ENCODE measurements at regions not wholly inside any gene's neighbourhood (a gene's known extent, or its start where the extent isn't known, plus 50 kb on each side); places are given as distances from the start of the nearest gene placed in this dataset.

GRCh38 chr16:86632206-86632605 lies 53.9 kb downstream of the FOXL1 start:
- POLR2A ChIA-PET, result no interaction called here
- no peak for DNase-seq
- Mint-ChIP-seq H3K36me3 (ENCODE audit: low read depth) (no peaks in the 10 kb centered on the region), H3K4me3 (no peak overlapping the region), H3K4me1 (ENCODE audit: low read depth) (peaks cover 7% of the 10 kb centered on the region), H3K27me3 (ENCODE audit: low read depth) (peaks cover 4% of the 10 kb centered on the region), H3K27ac (no peak overlapping the region), H3K9me3 (ENCODE audit: insufficient read depth) (no peaks in the 10 kb centered on the region)
- ATAC-seq, result no peak
- CTCF ChIA-PET, result no interaction called here

GRCh38 chr16:86632944-86633343 lies 54.6 kb downstream of the FOXL1 start:
- Mint-ChIP-seq H3K27me3 (ENCODE audit: low read depth) (peaks cover 4% of the 10 kb centered on the region), H3K27ac (no peak overlapping the region), H3K4me1 (ENCODE audit: low read depth) (peaks cover 7% of the 10 kb centered on the region), H3K36me3 (ENCODE audit: low read depth) (no peaks in the 10 kb centered on the region), H3K9me3 (ENCODE audit: insufficient read depth) (no peaks in the 10 kb centered on the region), H3K4me3 (no peak overlapping the region)
- CTCF ChIA-PET, result no interaction called here
- DNase-seq (no peak), ATAC-seq (no peak)
- POLR2A ChIA-PET, result no interaction called here

- ChIA-PET CTCF (no interaction called here), POLR2A (no interaction called here)
- peaks cover 4% of the 10 kb centered on the region for H3K27me3 Mint-ChIP-seq (ENCODE audit: low read depth)
- H3K27ac Mint-ChIP-seq, result no peak overlapping the region
- ATAC-seq (no peak), DNase-seq (no peak)
- H3K9me3 Mint-ChIP-seq (ENCODE audit: insufficient read depth), result no peaks in the 10 kb centered on the region
- no peak overlapping the region for H3K4me3 Mint-ChIP-seq
- no peaks in the 10 kb centered on the region for H3K36me3 Mint-ChIP-seq (ENCODE audit: low read depth)
- peaks cover 7% of the 10 kb centered on the region for H3K4me1 Mint-ChIP-seq (ENCODE audit: low read depth)
These were observed 55.9 kb downstream of the FOXL1 start for GRCh38 chr16:86634292-86634691.

- ChIA-PET POLR2A (no interaction called here), CTCF (no interaction called here)
- H3K4me1 Mint-ChIP-seq (ENCODE audit: low read depth), result peaks cover 7% of the 10 kb centered on the region
- peaks cover 4% of the 10 kb centered on the region for H3K27me3 Mint-ChIP-seq (ENCODE audit: low read depth)
- H3K9me3 Mint-ChIP-seq (ENCODE audit: insufficient read depth), result no peaks in the 10 kb centered on the region
- no peak overlapping the region for H3K27ac Mint-ChIP-seq
- H3K36me3 Mint-ChIP-seq (ENCODE audit: low read depth), result no peaks in the 10 kb centered on the region
- no peak overlapping the region for H3K4me3 Mint-ChIP-seq
- DNase-seq (no peak), ATAC-seq (no peak)
These were observed 57.0 kb downstream of the FOXL1 start for GRCh38 chr16:86635176-86635876.

- CTCF ChIA-PET, result no interaction called here
These were observed 57.6 kb downstream of the FOXL1 start for GRCh38 chr16:86635926-86636325.

GRCh38 chr16:86637744-86638143 lies 59.4 kb downstream of the FOXL1 start:
- ATAC-seq (no peak), DNase-seq (no peak)
- ChIA-PET POLR2A (no interaction called here), CTCF (no interaction called here)
- H3K4me3 Mint-ChIP-seq, result no peak overlapping the region
- H3K27me3 Mint-ChIP-seq (ENCODE audit: low read depth), result peaks cover 4% of the 10 kb centered on the region
- no peaks in the 10 kb centered on the region for H3K36me3 Mint-ChIP-seq (ENCODE audit: low read depth)
- H3K27ac Mint-ChIP-seq, result no peak overlapping the region
- H3K4me1 Mint-ChIP-seq (ENCODE audit: low read depth), result no peaks in the 10 kb centered on the region
- H3K9me3 Mint-ChIP-seq (ENCODE audit: insufficient read depth), result no peaks in the 10 kb centered on the region

More at GRCh38 chr16:86635926-86636325, 57.6 kb downstream of the FOXL1 start:
- H3K27me3 Mint-ChIP-seq (ENCODE audit: low read depth), result peaks cover 4% of the 10 kb centered on the region
- no peaks in the 10 kb centered on the region for H3K9me3 Mint-ChIP-seq (ENCODE audit: insufficient read depth)
- ATAC-seq, result no peak
- no peak for DNase-seq
- no peaks in the 10 kb centered on the region for H3K36me3 Mint-ChIP-seq (ENCODE audit: low read depth)
- POLR2A ChIA-PET, result no interaction called here
- H3K4me1 Mint-ChIP-seq (ENCODE audit: low read depth), result peaks cover 7% of the 10 kb centered on the region
- no peak overlapping the region for H3K4me3 Mint-ChIP-seq
- H3K27ac Mint-ChIP-seq, result no peak overlapping the region

- Mint-ChIP-seq H3K27me3 (ENCODE audit: low read depth) (no peaks in the 10 kb centered on the region), H3K4me1 (ENCODE audit: low read depth) (no peaks in the 10 kb centered on the region), H3K9me3 (ENCODE audit: insufficient read depth) (no peaks in the 10 kb centered on the region), H3K4me3 (no peak overlapping the region), H3K36me3 (ENCODE audit: low read depth) (no peaks in the 10 kb centered on the region), H3K27ac (no peak overlapping the region)
- ATAC-seq (no peak), DNase-seq (no peak)
- ChIA-PET POLR2A (no interaction called here), CTCF (no interaction called here)
These were observed 60.3 kb downstream of the FOXL1 start for GRCh38 chr16:86638642-86639041.

GRCh38 chr16:86639354-86639753 lies 61.0 kb downstream of the FOXL1 start:
- no peaks in the 10 kb centered on the region for H3K9me3 Mint-ChIP-seq (ENCODE audit: insufficient read depth)

GRCh38 chr16:86640265-86640843 lies 62.0 kb downstream of the FOXL1 start:
- ATAC-seq (no peak), DNase-seq (no peak)
- Mint-ChIP-seq H3K27ac (no peak overlapping the region), H3K27me3 (ENCODE audit: low read depth) (no peaks in the 10 kb centered on the region), H3K4me1 (ENCODE audit: low read depth) (no peaks in the 10 kb centered on the region), H3K36me3 (ENCODE audit: low read depth) (no peaks in the 10 kb centered on the region), H3K4me3 (no peak overlapping the region), H3K9me3 (ENCODE audit: insufficient read depth) (no peaks in the 10 kb centered on the region)
- ChIA-PET CTCF (no interaction called here), POLR2A (no interaction called here)

More at GRCh38 chr16:86639354-86639753, 61.0 kb downstream of the FOXL1 start:
- Mint-ChIP-seq H3K36me3 (ENCODE audit: low read depth) (no peaks in the 10 kb centered on the region), H3K27me3 (ENCODE audit: low read depth) (no peaks in the 10 kb centered on the region), H3K4me3 (no peak overlapping the region), H3K27ac (no peak overlapping the region), H3K4me1 (ENCODE audit: low read depth) (no peaks in the 10 kb centered on the region)
- no peak for DNase-seq
- CTCF ChIA-PET, result no interaction called here
- ATAC-seq, result no peak
- POLR2A ChIA-PET, result no interaction called here

GRCh38 chr16:86642087-86642486 lies 63.7 kb downstream of the FOXL1 start:
- Mint-ChIP-seq H3K9me3 (ENCODE audit: insufficient read depth) (no peaks in the 10 kb centered on the region), H3K36me3 (ENCODE audit: low read depth) (no peaks in the 10 kb centered on the region), H3K27me3 (ENCODE audit: low read depth) (no peaks in the 10 kb centered on the region), H3K4me3 (no peak overlapping the region), H3K4me1 (ENCODE audit: low read depth) (no peaks in the 10 kb centered on the region), H3K27ac (no peak overlapping the region)
- CTCF ChIA-PET, result no interaction called here
- POLR2A ChIA-PET, result no interaction called here
- no peak for ATAC-seq
- no peak for DNase-seq

GRCh38 chr16:86643671-86644070 lies 65.3 kb downstream of the FOXL1 start:
- H3K27ac Mint-ChIP-seq, result no peak overlapping the region
- no peaks in the 10 kb centered on the region for H3K27me3 Mint-ChIP-seq (ENCODE audit: low read depth)
- DNase-seq (no peak), ATAC-seq (no peak)
- H3K4me1 Mint-ChIP-seq (ENCODE audit: low read depth), result no peaks in the 10 kb centered on the region
- H3K36me3 Mint-ChIP-seq (ENCODE audit: low read depth), result no peaks in the 10 kb centered on the region
- H3K4me3 Mint-ChIP-seq, result no peak overlapping the region
- no peaks in the 10 kb centered on the region for H3K9me3 Mint-ChIP-seq (ENCODE audit: insufficient read depth)
- POLR2A ChIA-PET, result no interaction called here
- CTCF ChIA-PET, result no interaction called here

GRCh38 chr16:86647561-86647960 lies 69.2 kb downstream of the FOXL1 start:
- Mint-ChIP-seq H3K4me1 (ENCODE audit: low read depth) (no peaks in the 10 kb centered on the region), H3K9me3 (ENCODE audit: insufficient read depth) (no peaks in the 10 kb centered on the region), H3K27me3 (ENCODE audit: low read depth) (no peaks in the 10 kb centered on the region), H3K4me3 (no peak overlapping the region), H3K27ac (no peak overlapping the region), H3K36me3 (ENCODE audit: low read depth) (no peaks in the 10 kb centered on the region)
- ChIA-PET POLR2A (no interaction called here), CTCF (no interaction called here)
- DNase-seq (no peak), ATAC-seq (no peak)

- Mint-ChIP-seq H3K9me3 (ENCODE audit: insufficient read depth) (peaks cover 3% of the 10 kb centered on the region), H3K36me3 (ENCODE audit: low read depth) (no peaks in the 10 kb centered on the region), H3K27ac (no peak overlapping the region), H3K4me3 (no peak overlapping the region), H3K4me1 (ENCODE audit: low read depth) (no peaks in the 10 kb centered on the region), H3K27me3 (ENCODE audit: low read depth) (no peaks in the 10 kb centered on the region)
- DNase-seq, result no peak
- no peak for ATAC-seq
- CTCF ChIA-PET, result no interaction called here
- POLR2A ChIA-PET, result no interaction called here
These were observed 71.5 kb downstream of the FOXL1 start for GRCh38 chr16:86649875-86650274.
